Endothelial cell of umbilical vein (primary cell): ENCODE measurements at regions not wholly inside any gene's neighbourhood (a gene's known extent, or its start where the extent isn't known, plus 50 kb on each side); places are given as distances from the start of the nearest gene placed in this dataset.

Source experiments
- BruUV-seq: library from RNA; stranded (reverse); fragments of 400-500 nt; replicated peaks from 2 replicates; lab custom pipeline; 2021; lab: Mats Ljungman, UMichigan
- CTCF ChIA-PET: fragments of 300-600, 350-600 bp; sonication (Branson Sonifier 250); formaldehyde crosslinking; loops from one replicate; lab custom pipeline; 2021; ENCODE audit warnings: antibody characterized with exemption, inconsistent platforms; lab: Charles Lee
- POLR2A ChIA-PET: fragments of 300-600, 350-600 bp; sonication (Branson Sonifier 250); formaldehyde crosslinking; loops from one replicate; lab custom pipeline; 2021; ENCODE audit warnings: antibody characterized with exemption, inconsistent platforms; lab: Charles Lee
- DNase-seq: peaks from one replicate; pipeline ENCODE4 v3.0.0-alpha.2; 2011; ENCODE audit warnings: low read depth, low spot score
- FAIRE-seq: peaks from 2 replicates; lab custom pipeline; 2011; peaks lifted over from hg19 to GRCh38; lab: Jason Lieb, UNC
- H2AFZ ChIP-seq: 2 replicates; pipeline ENCODE4 v1.6.0; 2012; ENCODE audit warnings: low read depth, low read length, control low read depth, inconsistent platforms
- H3K27ac ChIP-seq: 2 replicates; pipeline ENCODE4 v1.5.1; 2011; ENCODE audit warnings: low read depth, mild to moderate bottlenecking, control low read depth, low read length, moderate library complexity; ENCODE audit not compliant: insufficient read depth
- H3K27me3 ChIP-seq, 2 experiments: 2 replicates each; pipeline versions ENCODE4 v1.6.0 to v1.6.1; 2011; ENCODE audit warnings: low read length in 2 of 2, mixed read lengths in 1 of 2; ENCODE audit not compliant: control insufficient read depth in 2 of 2, insufficient read depth in 2 of 2
- H3K36me3 ChIP-seq, 2 experiments: 2 replicates in 1 of 2; 3 replicates in 1 of 2; pipeline ENCODE4 v1.5.1; 2011; ENCODE audit warnings: low read length in 2 of 2, mild to moderate bottlenecking in 1 of 2, moderate library complexity in 1 of 2; ENCODE audit not compliant: control insufficient read depth in 2 of 2, insufficient read depth in 2 of 2; ENCODE audit errors: extremely low read depth in 1 of 2
- H3K4me1 ChIP-seq: 3 replicates; pipeline ENCODE4 v1.5.1; 2011; ENCODE audit warnings: mild to moderate bottlenecking, low read length; ENCODE audit not compliant: control insufficient read depth, insufficient read depth; ENCODE audit errors: extremely low read depth
- H3K4me2 ChIP-seq: 2 replicates; pipeline ENCODE4 v1.6.1; 2011; ENCODE audit warnings: low read length, control low read depth, mixed read lengths; ENCODE audit not compliant: insufficient read depth
- H3K4me3 ChIP-seq, 3 experiments: fragments of 200-600 bp in 1 of 3; sonication (generic), shearing (Covaris generic) in 1 of 3; replicated peaks in 1 of 3; 2 replicates each; pipeline ENCODE4 v1.5.1; 2011 to 2016; ENCODE audit warnings: control low read depth in 3 of 3, low read length in 3 of 3, mild to moderate bottlenecking in 2 of 3, inconsistent platforms in 1 of 3, low read depth in 1 of 3, moderate library complexity in 1 of 3; ENCODE audit not compliant: insufficient read depth in 1 of 3
- H3K79me2 ChIP-seq: 2 replicates; pipeline ENCODE4 v1.6.0; 2012; ENCODE audit warnings: low read length, inconsistent platforms; ENCODE audit not compliant: control insufficient read depth, insufficient read depth
- H3K9ac ChIP-seq: replicated peaks from 2 replicates; pipeline ENCODE3; 2011; ENCODE audit warnings: low read length, control low read depth; ENCODE audit not compliant: insufficient read depth; ENCODE audit errors: extremely low read depth
- H3K9me1 ChIP-seq: replicated peaks from 3 replicates; pipeline ENCODE4 v1.6.0; 2011; ENCODE audit warnings: mild to moderate bottlenecking, low read length; ENCODE audit not compliant: control insufficient read depth, insufficient read depth; ENCODE audit errors: extremely low read depth
- H3K9me3 ChIP-seq: replicated peaks from 2 replicates; pipeline ENCODE4 v1.5.1; 2012; ENCODE audit warnings: low read length, inconsistent platforms; ENCODE audit not compliant: control insufficient read depth, insufficient read depth
- H4K20me1 ChIP-seq: replicated peaks from 2 replicates; pipeline ENCODE3; 2011; ENCODE audit warnings: mild to moderate bottlenecking, low read length; ENCODE audit not compliant: control insufficient read depth, insufficient read depth; ENCODE audit errors: extremely low read depth
- CTCF ChIP-seq, 2 donors: IDR thresholded peaks; 1 replicate in 1 of 2; 2 replicates in 1 of 2; pipeline ENCODE4 v1.5.1; 2011; ENCODE audit warnings: low read length in 2 of 2, mild to moderate bottlenecking in 2 of 2, moderate library complexity in 2 of 2, control low read depth in 1 of 2, inconsistent platforms in 1 of 2, low read depth in 1 of 2; ENCODE audit not compliant: insufficient read depth in 1 of 2; ENCODE audit errors: extremely low read depth in 1 of 2
- EZH2 ChIP-seq: IDR thresholded peaks from 2 replicates; pipeline ENCODE4 v1.6.1; 2012; ENCODE audit warnings: borderline replicate concordance, low read depth, mild to moderate bottlenecking, moderate library complexity, low read length, inconsistent platforms; ENCODE audit not compliant: severe bottlenecking
- FOS ChIP-seq: IDR thresholded peaks from 2 replicates; pipeline ENCODE4 v1.6.1; 2011; ENCODE audit warnings: mild to moderate bottlenecking, low read length, moderate library complexity, borderline replicate concordance; ENCODE audit not compliant: insufficient read depth
- GATA2 ChIP-seq: IDR thresholded peaks from 2 replicates; pipeline ENCODE4 v1.7.0; 2011; ENCODE audit warnings: low read depth, mild to moderate bottlenecking, moderate library complexity, mixed read lengths, low read length; ENCODE audit not compliant: insufficient read length, insufficient read depth
- JUN ChIP-seq: IDR thresholded peaks from 2 replicates; pipeline ENCODE4 v1.6.1; 2011; ENCODE audit warnings: borderline replicate concordance, low read depth; ENCODE audit not compliant: insufficient read length, insufficient read depth
- MAX ChIP-seq: IDR thresholded peaks from 2 replicates; pipeline ENCODE4 v1.6.1; 2011; ENCODE audit not compliant: insufficient read depth, insufficient read length
- MYC ChIP-seq: IDR thresholded peaks from one replicate; pipeline ENCODE4 v1.6.1; 2011; ENCODE audit warnings: mild to moderate bottlenecking, low read depth, low read length
- POLR2A ChIP-seq: IDR thresholded peaks from 2 replicates; pipeline ENCODE4 v1.6.1; 2012; ENCODE audit warnings: low read depth, mild to moderate bottlenecking, control low read depth, low read length
- POLR2AphosphoS5 ChIP-seq: IDR thresholded peaks from 2 replicates; pipeline ENCODE4 v1.6.1; 2012; ENCODE audit warnings: low read depth, mild to moderate bottlenecking, control low read depth, low read length, moderate library complexity; ENCODE audit not compliant: insufficient read depth
- dilution Hi-C: fragments of 300-500 bp; cut with MboI; formaldehyde crosslinking; loops from one replicate; pipeline ENCODE4 v1.15.0; 2019; ENCODE audit warnings: low sequenced_read_pairs; ENCODE audit not compliant: extremely low pct_ligation_motif_present
- intact Hi-C: fragments of 100-400 bp; cut with micrococcal nuclease; formaldehyde crosslinking; loops from one replicate; pipeline ENCODE4 v1.10.0; 2022

GRCh38 chr13:84661718-84662117, 779.4 kb upstream of the SLITRK1 start:
- POLR2A ChIA-PET: no interaction called here
- Histone ChIP-seq H3K4me2 (no peak overlapping the region), H3K36me3 (no peaks in the 10 kb centered on the region), H3K4me1 (no peaks in the 10 kb centered on the region), H4K20me1 (no peaks in the 10 kb centered on the region), H3K4me3 (no peak overlapping the region), H3K27me3 (no peaks in the 10 kb centered on the region), H3K79me2 (no peaks in the 10 kb centered on the region), H3K9ac (no peak overlapping the region), H3K9me1 (no peaks in the 10 kb centered on the region), H3K27ac (no peak overlapping the region), H2AFZ (no peak overlapping the region), H3K9me3 (peaks cover 2% of the 10 kb centered on the region)
- dilution Hi-C loops: no loop called here
- no peak for DNase-seq
- FAIRE-seq: no peak
- no TSS peak for BruUV-seq
- CTCF ChIA-PET: no interaction called here
- TF ChIP-seq POLR2AphosphoS5: no peak
- TF ChIP-seq GATA2: no peak
- no peak for TF ChIP-seq JUN
- no peak for TF ChIP-seq CTCF (IDR thresholded peaks at IDR 0.05; ENCODE audit: extremely low read depth in 1 of 2, insufficient read depth in 1 of 2, low read depth in 1 of 2, low read length in 2 of 2)
- TF ChIP-seq MYC: no peak
- TF ChIP-seq POLR2A: no peak
- TF ChIP-seq EZH2: no peak
- no peak for TF ChIP-seq MAX
- no peak for TF ChIP-seq FOS
- intact Hi-C loops: no loop called here
